Activated naive CD8-positive, alpha-beta T cell treated with anti-CD3 and anti-CD28 coated beads, Interleukin-2, amount 50 U/mL, for 24 hours (primary cell): ENCODE measurements at regions not wholly inside any gene's neighbourhood (a gene's known extent, or its start where the extent isn't known, plus 50 kb on each side); places are given as distances from the start of the nearest gene placed in this dataset.

Source experiments
- ATAC-seq: fragments of 150-1000 bp; cut with Tn5 transposase; one replicate; pipeline ENCODE4 v1.10.0; 2021
- DNase-seq: peaks from one replicate; pipeline ENCODE4 v3.0.0; 2021
- H3K27ac Mint-ChIP-seq: one replicate; pipeline ENCODE4 v1.8.0; 2021; ENCODE audit warnings: mild to moderate bottlenecking, mixed read lengths
- H3K27me3 Mint-ChIP-seq: one replicate; pipeline ENCODE4 v1.8.0; 2021; ENCODE audit warnings: mixed read lengths
- H3K36me3 Mint-ChIP-seq: one replicate; pipeline ENCODE4 v1.8.0; 2021; ENCODE audit warnings: low read depth, mixed read lengths
- H3K4me1 Mint-ChIP-seq: one replicate; pipeline ENCODE4 v1.8.0; 2021; ENCODE audit warnings: mixed read lengths
- H3K4me3 Mint-ChIP-seq: one replicate; pipeline ENCODE4 v1.8.0; 2021; ENCODE audit warnings: mild to moderate bottlenecking, moderate library complexity, mixed read lengths
- H3K9me3 Mint-ChIP-seq: one replicate; pipeline ENCODE4 v1.8.0; 2021; ENCODE audit warnings: mixed read lengths

GRCh38 chr1:29712801-29713200, 476.5 kb downstream of the PTPRU start:
- Mint-ChIP-seq H3K27me3 (peaks cover 28% of the 10 kb centered on the region), H3K9me3 (peaks cover 11% of the 10 kb centered on the region), H3K4me1 (peaks cover 41% of the 10 kb centered on the region), H3K4me3 (no peak overlapping the region), H3K36me3 (no peaks in the 10 kb centered on the region), H3K27ac (no peak overlapping the region)
- ATAC-seq (no peak), DNase-seq (no peak)

- DNase-seq (no peak), ATAC-seq (no peak)
- Mint-ChIP-seq H3K36me3 (no peaks in the 10 kb centered on the region), H3K4me3 (no peak overlapping the region), H3K4me1 (peaks cover 41% of the 10 kb centered on the region), H3K9me3 (peaks cover 8% of the 10 kb centered on the region), H3K27ac (no peak overlapping the region), H3K27me3 (peaks cover 30% of the 10 kb centered on the region)
These were observed 475.9 kb downstream of the PTPRU start for GRCh38 chr1:29712284-29712651.

DNA sequence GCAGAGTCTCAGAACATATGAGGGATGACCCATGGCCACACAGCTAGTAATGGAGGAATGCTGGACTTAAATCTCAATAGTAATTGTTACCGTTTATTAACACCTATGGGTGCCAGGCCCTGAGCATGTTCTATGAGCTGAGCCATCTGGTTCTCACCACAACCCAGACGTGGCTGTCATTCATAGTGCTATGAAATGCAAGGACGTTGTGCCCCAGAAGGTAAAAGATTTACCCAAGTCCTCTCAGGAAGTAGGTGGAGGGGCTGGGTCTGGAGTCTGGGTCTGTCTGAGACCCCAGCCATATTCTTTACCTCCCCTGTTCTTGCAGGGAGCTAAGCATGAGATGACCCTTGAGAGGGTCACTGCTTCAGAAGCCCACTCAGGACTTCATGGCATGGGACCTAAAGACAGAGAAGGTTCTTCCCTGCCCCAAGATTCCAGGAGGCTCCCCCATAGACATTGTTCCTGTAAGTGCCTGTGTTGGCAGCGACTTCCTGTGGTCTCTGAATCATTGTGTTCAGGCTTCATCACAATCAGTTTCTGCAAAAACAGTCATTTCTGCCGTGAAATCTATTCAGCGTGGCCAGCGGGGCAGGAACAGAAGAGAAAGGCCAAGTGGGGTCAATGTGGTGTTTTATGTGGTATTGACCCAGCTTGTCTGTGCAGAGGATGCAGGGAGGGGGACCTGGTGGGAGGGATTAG, 475.4 kb downstream of the PTPRU start:
- Mint-ChIP-seq H3K27ac (no peak overlapping the region), H3K36me3 (no peaks in the 10 kb centered on the region), H3K27me3 (peaks cover 27% of the 10 kb centered on the region), H3K4me1 (peaks cover 41% of the 10 kb centered on the region), H3K4me3 (no peak overlapping the region), H3K9me3 (peaks cover 4% of the 10 kb centered on the region)
- peak; percentile 74 for ATAC-seq
- peak; percentile 31 for DNase-seq

DNA sequence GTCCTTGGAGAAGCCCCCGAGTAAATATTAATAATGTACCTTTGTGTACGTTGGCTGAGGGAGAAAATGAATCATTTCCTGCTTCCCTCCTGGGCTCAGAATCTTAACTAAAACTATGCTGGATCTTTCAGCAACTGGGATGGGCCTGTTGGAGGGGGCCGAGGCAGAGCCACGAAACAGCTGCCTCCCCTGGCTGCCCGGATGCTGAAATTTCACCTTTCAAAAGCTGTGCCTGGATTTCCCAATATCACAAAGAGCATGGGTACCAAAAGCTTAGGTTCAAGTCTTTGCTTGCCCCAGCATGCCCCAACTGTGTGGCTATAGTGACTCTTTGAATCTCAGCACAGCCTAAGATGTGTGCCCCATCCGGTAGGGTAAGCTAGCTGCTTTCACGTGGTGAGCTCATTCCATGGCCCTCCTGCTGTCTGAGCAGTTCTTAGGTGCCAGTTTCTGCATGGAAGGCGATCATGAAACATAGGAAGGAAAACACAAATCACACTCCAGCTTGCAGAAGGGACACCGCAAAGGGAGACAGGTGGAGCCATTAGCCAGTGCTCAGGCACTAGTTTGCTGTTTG, 473.5 kb downstream of the PTPRU start:
- Mint-ChIP-seq H3K4me3 (no peak overlapping the region), H3K9me3 (no peaks in the 10 kb centered on the region), H3K27me3 (peaks cover 43% of the 10 kb centered on the region), H3K4me1 (peaks cover 41% of the 10 kb centered on the region), H3K27ac (peak overlapping the region; percentile 22), H3K36me3 (no peaks in the 10 kb centered on the region)
- DNase-seq = no peak
- no peak for ATAC-seq

GRCh38 chr1:29708796-29709703, 472.7 kb downstream of the PTPRU start:
- H3K4me3 Mint-ChIP-seq = no peak overlapping the region
- H3K9me3 Mint-ChIP-seq = no peaks in the 10 kb centered on the region
- ATAC-seq = no peak
- no peak for DNase-seq
- peaks cover 41% of the 10 kb centered on the region for H3K4me1 Mint-ChIP-seq
- H3K27me3 Mint-ChIP-seq = peaks cover 47% of the 10 kb centered on the region
- H3K27ac Mint-ChIP-seq = peak overlapping the region; percentile 22
- H3K36me3 Mint-ChIP-seq = no peaks in the 10 kb centered on the region

DNA sequence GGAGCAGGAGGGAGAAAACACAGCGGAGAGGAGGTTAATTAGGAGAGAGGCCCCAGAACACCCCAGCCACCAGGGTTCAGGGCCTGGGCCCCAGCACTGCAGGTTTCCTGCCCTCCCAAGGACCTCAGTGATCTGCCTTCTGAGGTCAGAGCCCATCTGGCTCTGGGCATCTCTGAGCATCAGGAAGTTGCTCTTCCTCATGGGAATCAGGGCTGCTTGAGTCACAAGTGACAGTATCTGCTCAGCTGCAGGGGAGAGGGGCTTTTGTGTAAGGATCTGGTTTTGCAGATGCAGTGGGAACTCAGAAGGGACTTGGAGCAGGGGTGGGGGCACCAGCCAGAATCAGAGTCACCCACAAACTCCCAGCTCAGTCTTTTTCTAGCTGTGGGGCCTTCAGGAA, 472.1 kb downstream of the PTPRU start:
- Mint-ChIP-seq H3K4me3 (no peak overlapping the region), H3K9me3 (no peaks in the 10 kb centered on the region), H3K36me3 (no peaks in the 10 kb centered on the region), H3K4me1 (peaks cover 38% of the 10 kb centered on the region), H3K27me3 (peaks cover 43% of the 10 kb centered on the region), H3K27ac (no peak overlapping the region)
- DNase-seq (no peak), ATAC-seq (no peak)

- ATAC-seq (no peak), DNase-seq (no peak)
- H3K36me3 Mint-ChIP-seq = no peaks in the 10 kb centered on the region
- peaks cover 38% of the 10 kb centered on the region for H3K4me1 Mint-ChIP-seq
- H3K4me3 Mint-ChIP-seq = no peak overlapping the region
- no peaks in the 10 kb centered on the region for H3K9me3 Mint-ChIP-seq
- H3K27ac Mint-ChIP-seq = no peak overlapping the region
- H3K27me3 Mint-ChIP-seq = peaks cover 40% of the 10 kb centered on the region
These were observed 471.5 kb downstream of the PTPRU start for GRCh38 chr1:29707796-29708195.

- ATAC-seq (peak; percentile 60), DNase-seq (peak; percentile 47)
- Mint-ChIP-seq H3K27me3 (peaks cover 39% of the 10 kb centered on the region), H3K4me3 (no peak overlapping the region), H3K4me1 (peaks cover 30% of the 10 kb centered on the region), H3K9me3 (no peaks in the 10 kb centered on the region), H3K36me3 (no peaks in the 10 kb centered on the region), H3K27ac (no peak overlapping the region)
These were observed 470.6 kb downstream of the PTPRU start for GRCh38 chr1:29706936-29707335.

DNA sequence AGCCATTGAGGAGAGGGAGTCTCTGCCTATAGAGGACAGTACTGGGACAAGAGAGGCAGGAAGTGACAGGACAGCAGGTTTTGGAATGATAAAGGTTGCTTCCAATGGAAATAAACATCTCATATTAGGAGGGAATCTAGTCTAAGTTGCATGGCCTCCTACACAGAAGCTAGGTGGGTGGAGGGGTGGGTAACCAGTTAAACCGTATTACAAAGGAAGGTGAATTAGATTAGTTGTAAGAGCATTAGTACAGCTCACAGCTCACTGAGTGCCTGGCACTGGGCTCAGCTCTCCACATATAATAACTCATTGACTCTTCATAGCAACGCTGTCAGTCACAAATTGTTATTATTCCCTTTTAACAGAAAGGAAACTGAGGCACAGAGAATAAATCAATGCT, 468.1 kb downstream of the PTPRU start:
- Mint-ChIP-seq H3K36me3 (no peaks in the 10 kb centered on the region), H3K27me3 (peaks cover 39% of the 10 kb centered on the region), H3K4me3 (no peak overlapping the region), H3K27ac (no peak overlapping the region), H3K4me1 (peaks cover 11% of the 10 kb centered on the region), H3K9me3 (no peaks in the 10 kb centered on the region)
- DNase-seq (no peak), ATAC-seq (no peak)

GRCh38 chr1:29703596-29704370, 467.5 kb downstream of the PTPRU start:
- Mint-ChIP-seq H3K9me3 (no peaks in the 10 kb centered on the region), H3K4me3 (no peak overlapping the region), H3K36me3 (no peaks in the 10 kb centered on the region), H3K27ac (no peak overlapping the region), H3K27me3 (peaks cover 41% of the 10 kb centered on the region), H3K4me1 (peaks cover 5% of the 10 kb centered on the region)
- ATAC-seq = no peak
- no peak for DNase-seq

- ATAC-seq (no peak), DNase-seq (no peak)
- Mint-ChIP-seq H3K27ac (no peak overlapping the region), H3K4me3 (no peak overlapping the region), H3K9me3 (no peaks in the 10 kb centered on the region), H3K27me3 (peaks cover 19% of the 10 kb centered on the region), H3K4me1 (no peaks in the 10 kb centered on the region), H3K36me3 (no peaks in the 10 kb centered on the region)
These were observed 464.2 kb downstream of the PTPRU start for GRCh38 chr1:29700491-29700890.

DNA sequence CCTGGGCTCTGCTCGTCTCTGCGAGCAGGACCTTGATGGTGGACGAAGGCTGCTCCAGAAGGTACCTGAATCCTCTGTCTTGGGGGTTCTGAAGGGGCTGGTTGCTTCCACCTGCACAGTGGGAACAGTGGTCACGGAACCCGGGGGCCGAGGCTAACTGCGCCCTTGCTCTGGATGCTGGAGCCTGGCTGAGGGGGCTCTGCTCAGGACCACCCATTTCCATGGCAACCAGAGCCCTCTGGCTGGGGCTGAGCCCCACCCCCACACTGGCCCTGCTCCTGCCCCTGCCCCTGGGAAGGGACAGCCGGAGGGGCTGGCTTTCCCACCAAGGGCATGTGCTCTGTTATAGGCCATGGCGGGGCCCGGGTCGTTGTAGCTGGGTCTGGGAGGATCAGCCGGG, 462.3 kb downstream of the PTPRU start:
- Mint-ChIP-seq H3K27me3 (peaks cover 5% of the 10 kb centered on the region), H3K27ac (no peak overlapping the region)

DNA sequence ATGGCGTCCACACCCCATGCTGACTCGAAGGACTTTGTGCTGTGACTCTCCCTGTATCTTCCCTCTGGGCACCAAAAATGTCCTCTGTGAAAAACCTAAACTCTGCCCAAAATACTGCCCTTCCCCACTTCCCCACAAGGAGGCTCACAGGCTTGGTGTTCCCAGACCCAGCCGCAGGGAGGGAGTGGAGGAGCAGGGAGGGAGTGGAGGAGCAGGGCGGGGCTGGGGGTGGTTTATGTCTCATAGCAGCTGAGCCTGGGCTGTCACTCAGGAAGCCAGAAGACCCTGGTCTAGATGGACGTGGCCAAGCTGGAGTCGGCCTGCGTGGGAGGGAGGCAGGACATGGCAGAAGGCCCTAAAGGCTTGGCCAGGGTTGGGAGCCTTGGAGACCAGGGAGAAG, 461.7 kb downstream of the PTPRU start:
- Mint-ChIP-seq H3K27ac (no peak overlapping the region), H3K4me1 (no peaks in the 10 kb centered on the region), H3K4me3 (no peak overlapping the region), H3K36me3 (no peaks in the 10 kb centered on the region), H3K27me3 (peaks cover 5% of the 10 kb centered on the region), H3K9me3 (no peaks in the 10 kb centered on the region)
- DNase-seq = no peak
- peak; percentile 37 for ATAC-seq

More for the DNA sequence above, 462.3 kb downstream of the PTPRU start:
- no peak for ATAC-seq
- Mint-ChIP-seq H3K4me1 (no peaks in the 10 kb centered on the region), H3K9me3 (no peaks in the 10 kb centered on the region), H3K36me3 (no peaks in the 10 kb centered on the region), H3K4me3 (no peak overlapping the region)
- DNase-seq = no peak

DNA sequence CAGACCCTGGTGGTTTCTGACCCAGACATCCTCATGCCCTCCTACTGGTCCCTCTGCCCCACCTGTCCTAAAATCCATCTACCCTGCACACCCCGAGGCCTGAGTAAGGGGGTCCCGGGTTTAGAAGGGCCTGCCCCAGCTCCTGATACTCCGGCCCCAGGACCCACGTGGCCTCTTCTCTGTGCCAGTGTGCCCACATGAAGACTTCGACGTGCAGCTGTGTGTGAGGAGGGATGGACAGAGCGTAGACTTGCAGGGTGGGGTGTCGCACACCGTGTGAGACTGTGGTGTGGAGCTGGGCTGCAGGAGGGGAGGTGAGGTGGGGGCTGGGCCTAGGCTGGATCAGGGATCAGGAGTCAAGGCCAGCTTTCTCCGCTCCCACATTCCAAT, 461.1 kb downstream of the PTPRU start:
- DNase-seq = no peak
- Mint-ChIP-seq H3K27ac (no peak overlapping the region), H3K4me3 (no peak overlapping the region), H3K4me1 (no peaks in the 10 kb centered on the region), H3K36me3 (no peaks in the 10 kb centered on the region), H3K9me3 (no peaks in the 10 kb centered on the region), H3K27me3 (peaks cover 2% of the 10 kb centered on the region)
- ATAC-seq = no peak
